G401 (cell line): ENCODE measurements at regions not wholly inside any gene's neighbourhood (a gene's known extent, or its start where the extent isn't known, plus 50 kb on each side); places are given as distances from the start of the nearest gene placed in this dataset.

Experiments
- DNase-seq: peaks from one replicate; pipeline ENCODE4 v3.0.0-alpha.2; 2015; ENCODE audit warnings: low spot score
- in situ Hi-C: cut with HindIII; loops from 2 replicates; pipeline ENCODE4 v1.10.0; 2016; ENCODE audit warnings: low sequenced_read_pairs, mixed read lengths

- in situ Hi-C loops: no loop called here
Observed at GRCh38 chr4:24145591-24145990, 255.7 kb upstream of the PPARGC1A start.

GRCh38 chr4:24144381-24144780, 254.5 kb upstream of the PPARGC1A start:
- in situ Hi-C loops: no loop called here

More at GRCh38 chr4:24145591-24145990, 255.7 kb upstream of the PPARGC1A start:
- DNase-seq: no peak

GRCh38 chr4:24143741-24144140, 253.9 kb upstream of the PPARGC1A start:
- in situ Hi-C loops: no loop called here

More at GRCh38 chr4:24144381-24144780, 254.5 kb upstream of the PPARGC1A start:
- no peak for DNase-seq

GRCh38 chr4:24141836-24142235, 252.0 kb upstream of the PPARGC1A start:
- no peak for DNase-seq
- in situ Hi-C loops: no loop called here

More at GRCh38 chr4:24143741-24144140, 253.9 kb upstream of the PPARGC1A start:
- DNase-seq: peak; percentile 54

- in situ Hi-C loops: no loop called here
- no peak for DNase-seq
Observed at GRCh38 chr4:24140892-24141291, 251.0 kb upstream of the PPARGC1A start.

- in situ Hi-C loops: no loop called here
- no peak for DNase-seq
Observed at GRCh38 chr4:24137671-24138601, 248.1 kb upstream of the PPARGC1A start.

GRCh38 chr4:24131954-24132673, 242.3 kb upstream of the PPARGC1A start:
- in situ Hi-C loops: no loop called here
- no peak for DNase-seq

GRCh38 chr4:24130637-24131036, 240.8 kb upstream of the PPARGC1A start:
- in situ Hi-C loops: no loop called here
- DNase-seq: no peak

- in situ Hi-C loops: no loop called here
- DNase-seq: no peak
Observed at GRCh38 chr4:24126776-24127175, 236.9 kb upstream of the PPARGC1A start.

GRCh38 chr4:24121395-24122175, 231.7 kb upstream of the PPARGC1A start:
- in situ Hi-C loops: no loop called here

GRCh38 chr4:24117975-24118374, 228.1 kb upstream of the PPARGC1A start:
- in situ Hi-C loops: no loop called here
- DNase-seq: peak; percentile 49

More at GRCh38 chr4:24121395-24122175, 231.7 kb upstream of the PPARGC1A start:
- DNase-seq: no peak

GRCh38 chr4:24116107-24116506, 226.3 kb upstream of the PPARGC1A start:
- no peak for DNase-seq
- in situ Hi-C loops: no loop called here

GRCh38 chr4:24114919-24115500, 225.2 kb upstream of the PPARGC1A start:
- in situ Hi-C loops: no loop called here
- DNase-seq: no peak

GRCh38 chr4:24114444-24114843, 224.6 kb upstream of the PPARGC1A start:
- no peak for DNase-seq
- in situ Hi-C loops: no loop called here

GRCh38 chr4:24112466-24112865, 222.6 kb upstream of the PPARGC1A start:
- DNase-seq: no peak
- in situ Hi-C loops: no loop called here

GRCh38 chr4:24108567-24108966, 218.7 kb upstream of the PPARGC1A start:
- no peak for DNase-seq
- in situ Hi-C loops: no loop called here

GRCh38 chr4:24105327-24106038, 215.6 kb upstream of the PPARGC1A start:
- in situ Hi-C loops: no loop called here
- no peak for DNase-seq

- in situ Hi-C loops: no loop called here
- no peak for DNase-seq
Observed at GRCh38 chr4:24104158-24104565, 214.3 kb upstream of the PPARGC1A start.
